Caco-2 (cell line): ENCODE measurements at regions not wholly inside any gene's neighbourhood (a gene's known extent, or its start where the extent isn't known, plus 50 kb on each side); places are given as distances from the start of the nearest gene placed in this dataset.

Source experiments
- BruUV-seq: library from RNA; stranded (reverse); fragments of 400-500 nt; replicated peaks from 2 replicates; lab custom pipeline; 2021; lab: Mats Ljungman, UMichigan
- CTCF ChIA-PET: fragments of 300-600 bp; sonication (Branson Sonifier 250); formaldehyde crosslinking; loops from one replicate; lab custom pipeline; 2022; ENCODE audit warnings: antibody characterized with exemption; lab: Charles Lee
- POLR2A ChIA-PET: fragments of 300-600 bp; sonication (Branson Sonifier 250); formaldehyde crosslinking; loops from one replicate; lab custom pipeline; 2022; ENCODE audit warnings: antibody characterized with exemption; lab: Charles Lee
- DNase-seq, 2 experiments: peaks; one replicate each; pipeline versions ENCODE4 v3.0.0 to v3.0.0-alpha.2; 2020 to 2022
- H3K27me3 ChIP-seq: replicated peaks from 2 replicates; pipeline ENCODE4 v1.6.0; 2011; ENCODE audit warnings: low read length; ENCODE audit not compliant: control insufficient read depth, insufficient read depth
- H3K36me3 ChIP-seq: 2 replicates; pipeline ENCODE4 v1.5.1; 2011; ENCODE audit warnings: low read length; ENCODE audit not compliant: control insufficient read depth, insufficient read depth
- H3K4me1 ChIP-seq: fragments of 250-450 bp; sonication (Bioruptor Pico); 2 replicates; pipeline ENCODE4 v1.5.1; 2020; ENCODE audit warnings: mild to moderate bottlenecking
- H3K4me3 ChIP-seq: 2 replicates; pipeline ENCODE4 v1.5.1; 2011; ENCODE audit warnings: low read depth, mild to moderate bottlenecking, control low read depth, low read length
- H3K9me3 ChIP-seq: fragments of 250-450 bp; sonication (Bioruptor Pico); 2 replicates; pipeline ENCODE4 v1.5.1; 2020; ENCODE audit warnings: mild to moderate bottlenecking, moderate library complexity
- H3K27ac Mint-ChIP-seq: one replicate; pipeline ENCODE4 v1.8.0; 2022; ENCODE audit warnings: mixed read lengths; ENCODE audit not compliant: unreplicated experiment
- H3K27me3 Mint-ChIP-seq: one replicate; pipeline ENCODE4 v1.8.0; 2022; ENCODE audit warnings: mixed read lengths; ENCODE audit not compliant: insufficient read depth, unreplicated experiment
- H3K36me3 Mint-ChIP-seq: one replicate; pipeline ENCODE4 v1.8.0; 2022; ENCODE audit warnings: mild to moderate bottlenecking, mixed read lengths; ENCODE audit not compliant: insufficient read depth, unreplicated experiment
- H3K4me1 Mint-ChIP-seq: one replicate; pipeline ENCODE4 v1.8.0; 2022; ENCODE audit warnings: low read depth, mixed read lengths; ENCODE audit not compliant: unreplicated experiment
- H3K4me3 Mint-ChIP-seq: one replicate; pipeline ENCODE4 v1.8.0; 2022; ENCODE audit warnings: mild to moderate bottlenecking, moderate library complexity, mixed read lengths; ENCODE audit not compliant: unreplicated experiment
- H3K9me3 Mint-ChIP-seq: one replicate; pipeline ENCODE4 v1.8.0; 2022; ENCODE audit warnings: mixed read lengths; ENCODE audit not compliant: unreplicated experiment
- intact Hi-C: fragments of 100-400 bp; cut with micrococcal nuclease; formaldehyde crosslinking; loops from one replicate; pipeline ENCODE4 v1.10.0; 2022; ENCODE audit not compliant: unreplicated experiment
- TF ChIP-seq, protein P1 (sequence below), 2 experiments: fragments of 200-600 bp in 1 of 2; IDR thresholded peaks; 1 replicate in 1 of 2; 2 replicates in 1 of 2; pipeline versions ENCODE4 v1.5.1 to v1.8.0; 2011 to 2022; ENCODE audit warnings: antibody characterized with exemption in 1 of 2, control low read depth in 1 of 2, inconsistent platforms in 1 of 2, low read depth in 1 of 2, low read length in 1 of 2, mild to moderate bottlenecking in 1 of 2, moderate library complexity in 1 of 2; ENCODE audit not compliant: insufficient read depth in 1 of 2, severe bottlenecking in 1 of 2, unreplicated experiment in 1 of 2

DNA sequence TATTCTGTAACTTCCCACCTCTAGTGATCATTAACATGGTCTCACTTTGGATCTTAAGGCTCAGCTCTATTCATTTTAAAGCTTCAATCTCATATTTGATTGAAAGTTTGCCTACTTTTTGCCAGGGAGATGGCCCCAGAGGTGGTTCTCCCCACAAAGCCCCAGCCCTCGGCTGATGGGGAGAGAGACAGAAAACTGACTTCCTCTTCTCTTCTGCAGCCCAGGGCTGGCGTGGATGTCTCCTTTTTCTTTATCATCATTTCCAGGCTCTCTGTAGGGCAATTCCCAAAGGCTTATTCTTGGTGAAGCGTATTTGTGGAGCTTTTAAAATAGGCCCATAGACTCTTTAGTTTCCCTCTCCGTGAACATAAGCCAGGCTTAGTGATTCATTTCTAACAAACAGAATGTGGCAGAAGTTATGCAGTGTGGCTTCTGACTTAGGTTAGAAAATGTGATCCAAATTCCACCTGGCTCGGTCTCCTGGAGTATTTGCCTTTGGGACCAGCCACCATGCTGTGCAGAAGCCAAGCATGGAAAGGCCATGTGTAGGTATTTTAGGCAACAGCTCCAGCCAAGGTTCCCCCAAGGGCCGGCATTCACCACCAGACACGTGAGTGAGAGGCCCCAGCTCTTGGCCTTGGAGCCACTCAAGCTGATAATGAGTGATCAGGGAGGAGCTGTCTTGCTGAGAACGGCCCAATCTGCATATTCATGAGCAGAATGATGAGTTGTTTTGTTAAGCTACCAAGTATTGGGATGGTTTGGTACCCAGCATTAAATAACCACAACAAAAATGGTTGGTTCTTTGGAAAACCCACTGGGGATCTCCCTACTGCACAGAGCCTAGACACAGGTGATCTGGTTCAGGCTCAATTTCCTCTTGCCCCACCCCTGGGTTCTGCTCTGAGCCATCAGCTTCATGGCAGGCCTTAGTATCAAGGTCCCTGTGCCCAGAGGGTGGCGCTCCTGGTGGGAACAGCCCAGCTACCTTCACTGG is 353.2 kb upstream of the PROK2 start:
- TF ChIP-seq, protein P1, sequence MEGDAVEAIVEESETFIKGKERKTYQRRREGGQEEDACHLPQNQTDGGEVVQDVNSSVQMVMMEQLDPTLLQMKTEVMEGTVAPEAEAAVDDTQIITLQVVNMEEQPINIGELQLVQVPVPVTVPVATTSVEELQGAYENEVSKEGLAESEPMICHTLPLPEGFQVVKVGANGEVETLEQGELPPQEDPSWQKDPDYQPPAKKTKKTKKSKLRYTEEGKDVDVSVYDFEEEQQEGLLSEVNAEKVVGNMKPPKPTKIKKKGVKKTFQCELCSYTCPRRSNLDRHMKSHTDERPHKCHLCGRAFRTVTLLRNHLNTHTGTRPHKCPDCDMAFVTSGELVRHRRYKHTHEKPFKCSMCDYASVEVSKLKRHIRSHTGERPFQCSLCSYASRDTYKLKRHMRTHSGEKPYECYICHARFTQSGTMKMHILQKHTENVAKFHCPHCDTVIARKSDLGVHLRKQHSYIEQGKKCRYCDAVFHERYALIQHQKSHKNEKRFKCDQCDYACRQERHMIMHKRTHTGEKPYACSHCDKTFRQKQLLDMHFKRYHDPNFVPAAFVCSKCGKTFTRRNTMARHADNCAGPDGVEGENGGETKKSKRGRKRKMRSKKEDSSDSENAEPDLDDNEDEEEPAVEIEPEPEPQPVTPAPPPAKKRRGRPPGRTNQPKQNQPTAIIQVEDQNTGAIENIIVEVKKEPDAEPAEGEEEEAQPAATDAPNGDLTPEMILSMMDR (IDR thresholded peaks at IDR 0.05; ENCODE audit: insufficient read depth in 1 of 2, low read depth in 1 of 2, low read length in 1 of 2, severe bottlenecking in 1 of 2, unreplicated experiment in 1 of 2) = no peak
- no peaks in the 10 kb centered on the region for H3K9me3 Mint-ChIP-seq
- no TSS peak for BruUV-seq
- ChIA-PET CTCF (no interaction called here), POLR2A (no interaction called here)
- no peaks in the 10 kb centered on the region for H3K4me1 Mint-ChIP-seq
- no peaks in the 10 kb centered on the region for H3K36me3 ChIP-seq
- no peaks in the 10 kb centered on the region for H3K36me3 Mint-ChIP-seq
- H3K4me3 ChIP-seq = no peak overlapping the region
- no peaks in the 10 kb centered on the region for H3K9me3 ChIP-seq
- no peak overlapping the region for H3K4me3 Mint-ChIP-seq
- intact Hi-C loops = no loop called here
- peaks cover 3% of the 10 kb centered on the region for H3K27me3 Mint-ChIP-seq
- no peaks in the 10 kb centered on the region for H3K4me1 ChIP-seq
- no peak overlapping the region for H3K27ac Mint-ChIP-seq
- DNase-seq = no peak
- no peaks in the 10 kb centered on the region for H3K27me3 ChIP-seq

DNA sequence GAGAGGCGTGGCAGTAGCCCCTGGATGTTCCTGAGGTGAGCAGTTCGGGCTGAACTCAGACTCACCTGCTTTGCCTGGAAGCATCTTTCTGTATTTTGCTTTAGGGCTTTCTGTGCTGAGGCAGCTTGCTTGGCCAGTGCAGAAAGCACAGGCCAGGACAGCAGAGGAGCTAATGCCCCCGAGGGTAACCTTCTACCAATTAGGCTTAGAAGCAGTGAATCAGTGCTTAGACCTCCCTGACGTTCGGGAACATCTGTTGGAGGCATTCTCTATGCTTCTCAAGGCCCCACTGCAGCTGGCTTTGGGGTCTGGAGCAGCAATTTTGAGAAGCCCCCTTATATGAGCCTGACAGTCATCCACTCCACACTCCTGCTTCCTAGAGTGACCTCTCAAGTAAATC is 350.7 kb upstream of the PROK2 start:
- POLR2A ChIA-PET = no interaction called here
- Histone ChIP-seq H3K36me3 (no peaks in the 10 kb centered on the region), H3K4me3 (no peak overlapping the region), H3K27me3 (no peaks in the 10 kb centered on the region), H3K4me1 (no peaks in the 10 kb centered on the region), H3K9me3 (no peaks in the 10 kb centered on the region)
- TF ChIP-seq, protein P1 (IDR thresholded peaks at IDR 0.05; ENCODE audit: insufficient read depth in 1 of 2, low read depth in 1 of 2, low read length in 1 of 2, severe bottlenecking in 1 of 2, unreplicated experiment in 1 of 2) = no peak
- no TSS peak for BruUV-seq
- Mint-ChIP-seq H3K27ac (no peak overlapping the region), H3K36me3 (no peaks in the 10 kb centered on the region), H3K9me3 (no peaks in the 10 kb centered on the region), H3K4me1 (no peaks in the 10 kb centered on the region), H3K27me3 (peaks cover 3% of the 10 kb centered on the region), H3K4me3 (no peak overlapping the region)
- CTCF ChIA-PET = no interaction called here
- intact Hi-C loops = no loop called here
- no peak for DNase-seq

DNA sequence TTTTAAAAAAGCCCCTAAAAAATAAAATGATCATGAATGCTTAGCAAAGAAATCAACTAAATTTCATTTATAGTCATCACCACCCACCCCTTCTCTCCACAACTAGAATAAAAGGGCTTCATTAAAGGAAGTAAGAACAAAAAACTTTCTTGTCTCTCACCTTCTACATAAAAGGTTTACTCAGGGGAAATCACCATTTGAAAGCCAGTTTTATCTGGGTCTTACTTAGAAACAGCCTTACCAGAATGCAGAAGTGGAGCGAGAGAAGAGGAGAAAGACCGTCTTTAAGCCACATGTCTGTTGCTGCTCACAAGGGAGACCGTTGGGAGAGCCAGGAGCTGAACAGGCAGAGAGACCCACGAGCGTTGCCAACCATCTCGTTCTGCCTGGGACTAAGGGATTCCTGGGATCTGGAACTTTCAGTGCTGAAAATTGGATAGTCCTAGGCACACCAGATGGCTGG is 350.1 kb upstream of the PROK2 start:
- no TSS peak for BruUV-seq
- Mint-ChIP-seq H3K4me1 (no peaks in the 10 kb centered on the region), H3K27me3 (peaks cover 3% of the 10 kb centered on the region), H3K36me3 (no peaks in the 10 kb centered on the region), H3K9me3 (no peaks in the 10 kb centered on the region), H3K27ac (no peak overlapping the region), H3K4me3 (no peak overlapping the region)
- intact Hi-C loops = no loop called here
- no peaks in the 10 kb centered on the region for H3K36me3 ChIP-seq
- no peaks in the 10 kb centered on the region for H3K27me3 ChIP-seq
- TF ChIP-seq, protein P1 (IDR thresholded peaks at IDR 0.05; ENCODE audit: insufficient read depth in 1 of 2, low read depth in 1 of 2, low read length in 1 of 2, severe bottlenecking in 1 of 2, unreplicated experiment in 1 of 2) = no peak
- ChIA-PET POLR2A (no interaction called here), CTCF (no interaction called here)
- H3K4me3 ChIP-seq = no peak overlapping the region
- DNase-seq = no peak
- H3K9me3 ChIP-seq = no peaks in the 10 kb centered on the region
- H3K4me1 ChIP-seq = no peaks in the 10 kb centered on the region
